ENCODE measurements at regions not wholly inside any gene's neighbourhood (a gene's known extent, or its start where the extent isn't known, plus 50 kb on each side); places are given as distances from the start of the nearest gene placed in this dataset.
A peak's percentile ranks its signal among the peaks of the same experiment; 100 is the strongest.

DNA sequence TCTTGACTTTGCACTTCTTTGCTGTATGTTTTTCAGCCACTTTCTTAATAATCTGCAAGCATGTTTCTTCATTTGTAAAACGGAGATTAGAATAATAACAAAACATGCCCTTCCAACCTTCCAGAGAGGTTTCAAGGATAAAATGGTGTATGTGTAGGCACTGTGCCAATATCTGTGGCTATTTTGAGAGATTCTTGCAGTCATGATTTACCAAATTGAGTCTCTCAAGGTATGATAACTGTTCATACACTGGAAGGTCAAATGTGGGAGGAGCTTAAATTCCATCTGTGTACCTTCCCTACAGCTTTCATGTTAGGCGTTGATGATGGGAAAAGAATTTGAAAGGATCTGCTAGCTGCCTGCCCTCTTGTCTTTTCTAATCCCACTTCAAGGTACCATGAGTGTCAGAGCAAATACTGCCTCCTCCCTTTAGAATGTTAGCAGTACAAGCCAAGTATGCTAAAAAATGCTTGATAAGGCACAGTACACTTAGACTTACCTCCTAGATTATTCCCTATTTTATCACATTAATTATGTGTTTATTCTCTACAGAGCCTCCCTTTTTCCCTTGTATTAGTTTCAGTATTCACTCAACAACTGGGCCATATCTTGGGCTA, 78.0 kb upstream of the ST8SIA2 start:
- Mint-ChIP-seq H3K4me3 (no peak overlapping the region), H3K9me3 (no peaks in the 10 kb centered on the region), H3K27me3 (ENCODE audit: insufficient read depth, low read depth, poor library complexity) (no peaks in the 10 kb centered on the region), H3K36me3 (ENCODE audit: low read depth) (no peaks in the 10 kb centered on the region), H3K27ac (no peak overlapping the region), H3K4me1 (no peaks in the 10 kb centered on the region; the same call in 2 of the 3 replicates)
- no peaks in the 10 kb centered on the region for H3K4me1 ChIP-seq (ENCODE audit: insufficient read depth)
- H3K4me3 ChIP-seq: no peak overlapping the region
- H3K27ac ChIP-seq (ENCODE audit: low read depth): no peak overlapping the region
- TF ChIP-seq EZH2phosphoT487 (IDR thresholded peaks at IDR 0.05; ENCODE audit: unreplicated experiment): no peak
- TF ChIP-seq, protein P1, sequence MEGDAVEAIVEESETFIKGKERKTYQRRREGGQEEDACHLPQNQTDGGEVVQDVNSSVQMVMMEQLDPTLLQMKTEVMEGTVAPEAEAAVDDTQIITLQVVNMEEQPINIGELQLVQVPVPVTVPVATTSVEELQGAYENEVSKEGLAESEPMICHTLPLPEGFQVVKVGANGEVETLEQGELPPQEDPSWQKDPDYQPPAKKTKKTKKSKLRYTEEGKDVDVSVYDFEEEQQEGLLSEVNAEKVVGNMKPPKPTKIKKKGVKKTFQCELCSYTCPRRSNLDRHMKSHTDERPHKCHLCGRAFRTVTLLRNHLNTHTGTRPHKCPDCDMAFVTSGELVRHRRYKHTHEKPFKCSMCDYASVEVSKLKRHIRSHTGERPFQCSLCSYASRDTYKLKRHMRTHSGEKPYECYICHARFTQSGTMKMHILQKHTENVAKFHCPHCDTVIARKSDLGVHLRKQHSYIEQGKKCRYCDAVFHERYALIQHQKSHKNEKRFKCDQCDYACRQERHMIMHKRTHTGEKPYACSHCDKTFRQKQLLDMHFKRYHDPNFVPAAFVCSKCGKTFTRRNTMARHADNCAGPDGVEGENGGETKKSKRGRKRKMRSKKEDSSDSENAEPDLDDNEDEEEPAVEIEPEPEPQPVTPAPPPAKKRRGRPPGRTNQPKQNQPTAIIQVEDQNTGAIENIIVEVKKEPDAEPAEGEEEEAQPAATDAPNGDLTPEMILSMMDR (conservative IDR thresholded peaks at IDR 0.05; ENCODE audit: low read depth in 2 of 2): peak; percentile 21 to 27; a peak in 2 of 4 replicates
- TF ChIP-seq EZH2 (IDR thresholded peaks at IDR 0.05; ENCODE audit: low read depth, unreplicated experiment): no peak
- H2AFZ ChIP-seq: peak overlapping the region; percentile 74; the same call in 1 of the 2 replicates
- no peaks in the 10 kb centered on the region for H3K9me2 ChIP-seq (ENCODE audit: insufficient read depth)
- ATAC-seq (no peak), DNase-seq (ENCODE audit: low spot score) (no peak)
- no peaks in the 10 kb centered on the region for H3K79me2 ChIP-seq (replicated peaks; ENCODE audit: insufficient read depth)
- no peaks in the 10 kb centered on the region for H3F3A ChIP-seq (replicated peaks; ENCODE audit: low read depth)
- no peak overlapping the region for H3K4me2 ChIP-seq
- no peaks in the 10 kb centered on the region for H4K20me1 ChIP-seq (replicated peaks; ENCODE audit: insufficient read depth)
- H3K36me3 ChIP-seq (ENCODE audit: insufficient read depth): no peaks in the 10 kb centered on the region
- no peaks in the 10 kb centered on the region for H3K27me3 ChIP-seq (ENCODE audit: insufficient read depth)

DNA sequence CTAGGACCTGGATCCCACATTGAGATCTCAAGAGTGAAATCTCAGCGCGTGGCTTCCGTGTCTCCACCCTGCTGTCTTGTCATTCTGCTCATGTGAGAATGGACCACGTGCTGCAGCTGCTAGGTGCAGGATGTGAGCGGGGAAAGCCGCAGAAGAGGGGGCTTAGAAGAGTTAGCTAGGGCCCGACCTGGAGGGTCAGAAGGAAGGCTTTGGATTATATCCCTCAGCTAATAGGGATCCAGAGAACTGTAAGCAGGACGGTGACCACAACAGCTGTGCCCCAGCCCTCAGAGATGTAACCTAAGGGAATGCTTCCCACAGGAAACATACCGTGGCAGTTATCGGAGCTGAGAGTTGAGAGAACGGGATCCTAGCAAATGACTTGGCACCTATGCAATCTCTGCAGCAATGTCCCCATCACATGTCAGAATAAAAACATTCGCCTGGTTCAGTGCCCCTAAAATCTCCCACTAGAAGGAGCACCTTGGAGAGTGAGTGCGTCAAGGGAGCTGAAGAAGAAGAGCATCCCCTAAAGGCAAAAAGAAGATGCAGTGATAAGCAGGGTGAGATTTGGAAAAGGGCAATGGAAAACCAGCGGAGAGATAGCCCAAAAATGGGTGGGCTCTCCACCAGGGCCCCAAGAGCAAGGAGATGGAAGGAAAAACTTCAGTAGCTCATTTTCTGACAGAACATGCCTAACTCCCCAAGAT, 76.9 kb upstream of the ST8SIA2 start:
- no peak overlapping the region for H3K27ac ChIP-seq (ENCODE audit: low read depth)
- H3K9me3 Mint-ChIP-seq: no peaks in the 10 kb centered on the region
- H3K27me3 ChIP-seq (ENCODE audit: insufficient read depth): no peaks in the 10 kb centered on the region
- no peak overlapping the region for H3K4me2 ChIP-seq
- no peak overlapping the region for H3K27ac Mint-ChIP-seq
- ATAC-seq (peak; percentile 73), DNase-seq (ENCODE audit: low spot score) (peak; percentile 35)
- no peaks in the 10 kb centered on the region; the same call in 2 of the 3 replicates for H3K4me1 Mint-ChIP-seq
- H3K36me3 ChIP-seq (ENCODE audit: insufficient read depth): no peaks in the 10 kb centered on the region
- H3K4me1 ChIP-seq (ENCODE audit: insufficient read depth): no peaks in the 10 kb centered on the region
- TF ChIP-seq NANOG (IDR thresholded peaks at IDR 0.05; ENCODE audit: borderline replicate concordance): no peak
- TF ChIP-seq JUNB (IDR thresholded peaks at IDR 0.05; ENCODE audit: unreplicated experiment): no peak
- no peak for TF ChIP-seq EZH2phosphoT487 (IDR thresholded peaks at IDR 0.05; ENCODE audit: unreplicated experiment)
- TF ChIP-seq CREB1 (CRISPR knock-in tag; IDR thresholded peaks at IDR 0.05; ENCODE audit: low read depth): no peak
- TF ChIP-seq STAT1 (IDR thresholded peaks at IDR 0.05; ENCODE audit: unreplicated experiment): no peak
- TF ChIP-seq, protein P1 (conservative IDR thresholded peaks at IDR 0.05; ENCODE audit: low read depth in 2 of 2): peak; percentile 11 to 69; a peak in 2 of 4 replicates
- TF ChIP-seq, protein P2, sequence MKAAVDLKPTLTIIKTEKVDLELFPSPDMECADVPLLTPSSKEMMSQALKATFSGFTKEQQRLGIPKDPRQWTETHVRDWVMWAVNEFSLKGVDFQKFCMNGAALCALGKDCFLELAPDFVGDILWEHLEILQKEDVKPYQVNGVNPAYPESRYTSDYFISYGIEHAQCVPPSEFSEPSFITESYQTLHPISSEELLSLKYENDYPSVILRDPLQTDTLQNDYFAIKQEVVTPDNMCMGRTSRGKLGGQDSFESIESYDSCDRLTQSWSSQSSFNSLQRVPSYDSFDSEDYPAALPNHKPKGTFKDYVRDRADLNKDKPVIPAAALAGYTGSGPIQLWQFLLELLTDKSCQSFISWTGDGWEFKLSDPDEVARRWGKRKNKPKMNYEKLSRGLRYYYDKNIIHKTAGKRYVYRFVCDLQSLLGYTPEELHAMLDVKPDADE (IDR thresholded peaks at IDR 0.05): no peak
- TF ChIP-seq ZNF331 (CRISPR knock-in tag; IDR thresholded peaks at IDR 0.05; ENCODE audit: low read depth): no peak
- H3K79me2 ChIP-seq (replicated peaks; ENCODE audit: insufficient read depth): no peaks in the 10 kb centered on the region
- no peaks in the 10 kb centered on the region for H3F3A ChIP-seq (replicated peaks; ENCODE audit: low read depth)
- H3K4me3 Mint-ChIP-seq: no peak overlapping the region
- H3K9me2 ChIP-seq (ENCODE audit: insufficient read depth): no peaks in the 10 kb centered on the region
- H2AFZ ChIP-seq: no peak overlapping the region
- no peak overlapping the region for H3K4me3 ChIP-seq
- no peaks in the 10 kb centered on the region for H4K20me1 ChIP-seq (replicated peaks; ENCODE audit: insufficient read depth)
- no peaks in the 10 kb centered on the region for H3K36me3 Mint-ChIP-seq (ENCODE audit: low read depth)
- no peaks in the 10 kb centered on the region for H3K27me3 Mint-ChIP-seq (ENCODE audit: insufficient read depth, low read depth, poor library complexity)

Measured in GM23338 (cell line).